ENCODE measurements at regions not wholly inside any gene's neighbourhood (a gene's known extent, or its start where the extent isn't known, plus 50 kb on each side); places are given as distances from the start of the nearest gene placed in this dataset.

DNA sequence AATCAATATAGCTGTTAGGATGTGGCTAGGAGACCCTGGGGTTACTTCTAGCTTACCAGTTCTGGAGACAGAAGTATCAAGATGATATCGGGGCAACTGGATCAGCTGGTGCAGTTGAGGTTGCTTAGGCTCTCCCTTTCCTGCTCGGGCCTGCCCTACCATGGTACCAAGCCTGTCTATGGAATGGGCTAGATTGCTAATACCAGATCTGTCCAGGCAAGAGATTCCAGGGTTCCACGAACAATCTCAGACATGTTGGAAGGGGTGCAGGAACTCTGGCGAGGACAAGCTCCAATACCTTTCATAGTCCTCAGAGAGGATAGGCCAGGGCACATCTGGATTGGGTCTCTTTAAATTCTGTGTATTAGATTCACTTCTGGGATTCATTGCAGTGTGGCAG lies 53.8 kb downstream of the ADM start:
- TF ChIP-seq, protein P1, sequence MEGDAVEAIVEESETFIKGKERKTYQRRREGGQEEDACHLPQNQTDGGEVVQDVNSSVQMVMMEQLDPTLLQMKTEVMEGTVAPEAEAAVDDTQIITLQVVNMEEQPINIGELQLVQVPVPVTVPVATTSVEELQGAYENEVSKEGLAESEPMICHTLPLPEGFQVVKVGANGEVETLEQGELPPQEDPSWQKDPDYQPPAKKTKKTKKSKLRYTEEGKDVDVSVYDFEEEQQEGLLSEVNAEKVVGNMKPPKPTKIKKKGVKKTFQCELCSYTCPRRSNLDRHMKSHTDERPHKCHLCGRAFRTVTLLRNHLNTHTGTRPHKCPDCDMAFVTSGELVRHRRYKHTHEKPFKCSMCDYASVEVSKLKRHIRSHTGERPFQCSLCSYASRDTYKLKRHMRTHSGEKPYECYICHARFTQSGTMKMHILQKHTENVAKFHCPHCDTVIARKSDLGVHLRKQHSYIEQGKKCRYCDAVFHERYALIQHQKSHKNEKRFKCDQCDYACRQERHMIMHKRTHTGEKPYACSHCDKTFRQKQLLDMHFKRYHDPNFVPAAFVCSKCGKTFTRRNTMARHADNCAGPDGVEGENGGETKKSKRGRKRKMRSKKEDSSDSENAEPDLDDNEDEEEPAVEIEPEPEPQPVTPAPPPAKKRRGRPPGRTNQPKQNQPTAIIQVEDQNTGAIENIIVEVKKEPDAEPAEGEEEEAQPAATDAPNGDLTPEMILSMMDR (IDR thresholded peaks at IDR 0.05), result no peak

DNA sequence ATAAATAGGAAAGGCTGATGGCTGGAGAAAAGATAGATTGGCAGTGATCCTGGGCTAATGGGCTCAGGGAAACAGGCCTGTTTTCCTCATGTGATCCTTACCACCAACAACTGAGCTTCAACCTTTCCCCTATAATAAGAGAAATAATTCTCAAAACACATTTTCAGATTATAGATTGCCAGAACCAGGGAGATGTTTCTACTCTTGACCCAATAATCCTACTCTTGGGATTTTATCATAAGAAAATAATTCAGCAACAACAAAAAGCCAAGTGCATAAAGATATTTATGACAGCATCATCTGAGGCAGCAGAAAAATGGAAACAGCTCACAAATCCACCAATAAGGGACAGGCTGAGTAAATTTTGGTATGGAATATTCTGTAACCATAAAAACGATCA lies 54.3 kb downstream of the ADM start:
- TF ChIP-seq, protein P1 (IDR thresholded peaks at IDR 0.05), result no peak

DNA sequence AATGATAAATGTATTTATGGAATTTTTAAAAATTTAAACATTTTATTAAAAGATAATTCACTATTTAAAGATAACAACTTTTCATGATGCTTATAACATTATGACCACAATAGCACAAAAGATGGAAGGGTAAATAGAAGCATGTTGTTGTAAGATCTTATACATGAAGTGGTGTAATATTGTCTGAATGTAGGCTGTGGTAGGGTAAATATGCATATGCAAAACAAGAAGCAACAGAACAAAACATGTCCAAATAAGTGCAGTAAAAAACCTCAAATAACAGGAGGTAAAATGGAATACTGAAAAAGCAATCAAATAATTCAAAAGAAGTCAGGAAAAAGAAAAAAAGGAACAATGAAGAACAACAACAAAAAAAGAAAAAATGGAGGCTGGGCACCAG lies 56.0 kb downstream of the ADM start:
- TF ChIP-seq, protein P1 (IDR thresholded peaks at IDR 0.05), result no peak

DNA sequence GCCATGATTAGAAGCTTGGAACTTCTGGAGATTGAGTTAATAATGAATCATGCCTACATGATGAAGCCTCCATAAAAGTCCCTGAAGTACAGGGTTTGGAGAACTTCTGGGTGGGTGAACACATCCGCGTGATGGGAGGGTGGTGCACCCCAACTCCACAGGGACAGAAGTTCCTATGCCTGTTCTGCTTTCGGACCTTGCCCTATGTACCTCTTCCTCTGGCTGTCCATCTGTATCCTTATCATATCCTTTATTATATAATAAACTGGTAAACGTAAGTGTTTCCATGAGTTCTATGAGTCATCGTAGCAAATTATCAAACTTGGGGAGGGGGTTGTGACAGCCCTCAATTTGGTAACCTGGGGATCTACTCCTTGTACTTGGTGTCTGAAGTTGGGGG lies 60.2 kb downstream of the ADM start:
- TF ChIP-seq, protein P1 (IDR thresholded peaks at IDR 0.05), result no peak

DNA sequence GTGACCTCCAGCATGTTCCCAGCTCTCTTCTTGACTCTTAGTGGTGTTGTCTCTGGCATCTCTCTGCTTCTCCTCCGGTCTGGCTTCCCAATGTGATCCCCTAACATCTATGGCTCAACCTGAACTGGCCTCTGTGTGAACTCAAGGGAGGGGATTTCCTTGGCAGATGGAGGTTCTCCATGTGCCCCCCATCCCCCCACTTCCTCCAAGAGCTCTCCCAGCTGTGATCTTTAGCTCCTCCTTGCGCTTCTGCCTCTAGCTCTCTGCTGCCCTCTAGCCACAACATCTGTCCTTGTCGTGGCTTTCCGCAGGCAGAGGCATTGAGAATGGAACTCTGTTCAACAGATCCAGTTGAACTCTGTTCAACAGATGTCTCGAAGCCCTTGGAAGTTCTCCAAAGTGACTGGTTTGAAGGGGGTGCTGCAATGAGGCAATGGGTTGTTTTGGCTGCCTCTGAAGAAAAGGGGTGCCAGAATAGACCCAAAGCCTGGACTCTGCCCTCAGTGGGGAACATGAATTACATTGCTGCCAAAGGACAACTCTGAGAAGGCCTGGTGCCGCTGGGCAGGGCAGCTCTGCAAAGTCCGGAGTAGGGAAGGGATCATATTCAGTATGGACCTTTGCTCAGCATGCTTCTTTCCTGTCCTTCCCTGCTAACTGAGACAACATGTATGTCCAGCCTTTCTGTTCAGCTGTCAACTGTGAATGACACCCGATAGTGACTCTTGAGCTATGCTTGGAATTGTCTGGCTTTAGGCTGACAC lies 61.9 kb downstream of the ADM start:
- TF ChIP-seq, protein P1 (IDR thresholded peaks at IDR 0.05), result peak; percentile 83

DNA sequence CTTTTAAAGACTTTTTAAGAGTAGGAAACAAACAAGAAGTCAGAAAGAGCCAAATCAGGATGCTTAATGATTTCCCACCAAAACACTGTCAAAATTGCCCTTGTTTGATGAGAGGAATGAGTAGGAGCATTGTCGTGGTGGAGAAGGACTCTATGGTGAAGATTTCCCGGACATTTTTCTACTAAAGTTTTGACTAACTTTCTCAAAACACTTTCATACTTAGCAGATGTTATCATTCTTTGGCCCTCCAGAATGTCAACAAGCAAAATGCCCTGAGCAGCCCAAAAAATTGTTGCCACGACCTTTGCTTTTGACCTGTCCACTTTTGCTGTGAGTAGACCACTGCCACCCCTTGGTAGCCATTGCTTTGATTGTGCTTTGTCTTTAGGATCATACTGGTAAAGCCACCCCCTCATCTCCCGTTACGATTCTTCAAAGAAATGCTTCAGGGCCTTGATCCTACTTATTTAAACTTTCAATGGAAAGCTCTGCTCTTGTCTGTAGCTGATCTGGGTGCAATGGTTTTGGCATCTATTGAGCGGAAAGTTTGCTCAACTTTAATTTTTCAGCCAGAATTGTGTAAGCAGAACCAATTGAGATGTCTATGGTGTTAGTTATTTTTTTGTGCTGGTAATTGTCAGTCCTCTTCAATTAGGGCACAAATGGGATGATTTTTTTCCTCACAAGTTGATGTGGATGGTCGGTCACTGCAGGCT lies 67.2 kb downstream of the ADM start:
- TF ChIP-seq, protein P1 (IDR thresholded peaks at IDR 0.05), result no peak

DNA sequence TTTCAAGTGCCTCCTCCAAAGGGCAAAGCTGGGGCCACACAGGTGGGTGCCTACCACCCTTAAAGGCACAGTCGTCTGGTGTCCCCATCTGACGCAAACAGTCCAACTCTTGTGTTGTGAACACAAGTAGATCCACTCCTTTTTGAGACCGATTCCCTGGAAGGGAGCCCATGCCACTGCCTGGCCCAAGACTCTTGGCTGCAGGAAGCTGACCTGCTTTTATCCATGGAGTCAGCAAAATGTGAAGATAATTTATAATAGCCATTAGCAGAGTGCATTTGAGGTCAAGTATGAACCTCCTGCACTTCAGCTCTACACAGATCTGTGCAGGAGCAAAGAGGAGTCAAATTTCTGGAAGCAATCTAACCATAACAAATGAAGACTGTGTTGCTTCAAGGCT lies 68.5 kb downstream of the ADM start:
- TF ChIP-seq, protein P1 (IDR thresholded peaks at IDR 0.05), result no peak
